Mesodermal cell (in vitro differentiated cells): ENCODE measurements at regions not wholly inside any gene's neighbourhood (a gene's known extent, or its start where the extent isn't known, plus 50 kb on each side); places are given as distances from the start of the nearest gene placed in this dataset.

ENCODE experiments used
- H3K27ac ChIP-seq: 2 replicates; pipeline ENCODE4 v1.7.0; 2013; ENCODE audit warnings: mild to moderate bottlenecking, low read depth, low read length, moderate library complexity; ENCODE audit not compliant: severe bottlenecking
- H3K36me3 ChIP-seq: 2 replicates; pipeline ENCODE4 v1.7.1; 2013; ENCODE audit warnings: mild to moderate bottlenecking, low read length, moderate library complexity; ENCODE audit not compliant: control insufficient read depth, insufficient read depth
- H3K4me1 ChIP-seq: one replicate; pipeline ENCODE4 v1.7.1; 2013; ENCODE audit warnings: mild to moderate bottlenecking, low read length; ENCODE audit not compliant: insufficient read depth, control insufficient read depth, poor library complexity, severe bottlenecking
- H3K4me3 ChIP-seq: 2 replicates; pipeline ENCODE4 v1.7.0; 2013; ENCODE audit warnings: low read length, control low read depth, mild to moderate bottlenecking; ENCODE audit not compliant: insufficient read depth, poor library complexity, severe bottlenecking; ENCODE audit errors: extremely low read depth
- H3K9me3 ChIP-seq: 2 replicates; pipeline ENCODE4 v1.7.1; 2013; ENCODE audit warnings: mild to moderate bottlenecking, low read length, moderate library complexity; ENCODE audit not compliant: control insufficient read depth
- WGBS, 2 experiments: methylation state at CpG; one replicate each; pipeline ENCODE4 v1.1.5; 2013; ENCODE audit warnings: missing lambda C conversion rate in 2 of 2; ENCODE audit not compliant: insufficient coverage in 2 of 2; 5-methylcytosine and 5-hydroxymethylcytosine counted together

DNA sequence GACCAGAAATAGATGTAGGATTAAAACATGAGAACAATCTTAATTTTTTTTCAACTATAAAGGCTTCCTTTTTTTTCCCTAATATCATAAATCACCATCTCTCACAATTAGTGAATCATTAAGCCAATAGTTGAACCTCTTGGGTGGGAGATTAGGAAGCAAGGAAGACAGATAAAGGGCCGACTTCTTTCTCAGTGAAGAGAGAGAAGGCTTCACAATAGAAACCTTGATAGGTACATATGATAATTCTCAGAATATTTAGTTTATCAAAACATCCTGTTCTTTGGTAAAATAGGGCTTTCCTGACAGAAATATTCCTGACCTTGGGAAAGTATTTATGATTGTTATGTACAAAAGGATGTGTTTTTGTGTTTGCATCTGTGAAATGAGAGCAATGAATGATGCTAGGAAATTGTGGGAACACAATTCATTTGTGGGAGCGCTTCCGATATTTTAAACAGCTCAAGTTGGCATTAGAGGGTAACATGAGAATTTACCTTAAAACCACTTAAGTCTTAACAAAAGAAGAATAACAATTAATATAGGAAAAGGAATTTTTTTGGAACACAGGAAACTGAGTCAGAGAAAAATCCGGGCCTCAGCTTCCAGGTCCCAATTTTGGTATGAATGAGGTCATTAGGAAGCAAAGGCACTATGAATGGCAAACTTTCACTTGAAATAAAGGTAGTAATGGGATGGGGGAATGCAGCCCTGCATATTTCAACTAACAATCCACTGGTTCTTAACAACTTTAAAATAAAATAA lies 263.2 kb upstream of the TGFBR2 start:
- Histone ChIP-seq H3K27ac (peak overlapping the region; percentile 11), H3K4me3 (no peak overlapping the region), H3K36me3 (no peaks in the 10 kb centered on the region), H3K4me1 (peaks cover 39% of the 10 kb centered on the region), H3K9me3 (no peaks in the 10 kb centered on the region)
- no CpG with 5 or more reads among the region's 4 CpGs for WGBS, 2 experiments

DNA sequence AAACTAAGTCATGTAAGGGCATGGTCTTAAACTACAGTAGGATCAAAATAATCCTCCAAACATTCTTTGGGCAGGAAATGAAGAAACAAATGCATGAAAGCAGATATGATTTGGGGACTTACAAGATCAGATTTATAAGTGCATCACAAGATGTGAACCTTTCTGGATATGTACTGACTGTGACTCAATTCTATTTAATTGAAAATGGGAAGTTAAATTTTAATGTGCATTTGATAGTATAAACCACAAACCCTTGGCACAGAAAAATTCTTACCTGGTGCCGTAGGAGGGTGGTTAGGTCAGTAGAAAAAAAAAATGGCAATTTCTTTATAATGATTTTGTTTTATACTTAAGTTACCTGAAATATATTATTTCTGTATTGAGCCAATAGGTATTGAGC lies 262.5 kb upstream of the TGFBR2 start:
- Histone ChIP-seq H3K36me3 (no peaks in the 10 kb centered on the region), H3K4me1 (peaks cover 39% of the 10 kb centered on the region)
- WGBS, 2 experiments, result no CpG with 5 or more reads among the region's 1 CpG

DNA sequence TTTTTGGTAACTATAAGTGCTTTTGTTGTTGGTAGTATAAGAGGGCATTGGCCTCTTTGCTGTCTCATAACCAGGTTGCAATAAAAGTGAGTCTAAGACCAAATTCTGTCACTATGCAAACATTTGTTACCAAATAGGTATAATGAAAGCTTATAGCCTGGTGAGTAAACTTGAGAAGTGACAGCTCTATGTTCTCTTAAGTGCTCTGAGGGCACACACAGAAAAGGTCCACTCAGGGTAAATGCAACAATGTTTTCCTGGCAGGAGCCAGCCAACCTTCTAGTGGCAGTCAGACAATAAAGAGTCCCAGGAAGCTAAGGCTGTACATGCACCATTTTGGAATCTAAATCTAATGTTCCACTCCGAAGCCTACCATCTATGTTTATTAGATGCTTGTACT lies 262.1 kb upstream of the TGFBR2 start:
- Histone ChIP-seq H3K9me3 (no peaks in the 10 kb centered on the region), H3K27ac (no peak overlapping the region), H3K4me3 (no peak overlapping the region), H3K36me3 (no peaks in the 10 kb centered on the region), H3K4me1 (peaks cover 40% of the 10 kb centered on the region)
- no CpG with 5 or more reads among the region's 1 CpG for WGBS, 2 experiments

More for the DNA sequence above, 262.5 kb upstream of the TGFBR2 start:
- H3K9me3 ChIP-seq, result no peaks in the 10 kb centered on the region
- no peak overlapping the region for H3K27ac ChIP-seq
- no peak overlapping the region for H3K4me3 ChIP-seq

DNA sequence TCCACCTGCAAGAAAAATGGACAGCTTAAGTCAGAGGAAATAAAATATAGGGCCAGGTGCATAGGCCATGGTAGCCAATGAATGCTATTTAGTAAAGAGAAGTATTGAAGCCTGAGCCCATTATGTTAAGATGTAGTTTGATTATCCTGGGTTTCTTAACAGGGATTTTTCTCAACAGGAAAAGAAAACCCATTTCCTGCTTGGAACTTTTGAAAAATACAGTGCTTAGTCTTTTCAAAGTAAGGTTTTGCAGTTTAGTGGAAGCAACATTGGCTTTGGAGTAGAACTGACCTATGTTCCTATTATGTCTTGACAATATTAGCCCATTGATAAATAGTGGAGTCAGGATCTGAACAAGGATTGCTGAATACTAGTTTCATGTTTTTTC lies 259.5 kb upstream of the TGFBR2 start:
- no peaks in the 10 kb centered on the region for H3K9me3 ChIP-seq
- H3K4me1 ChIP-seq, result peaks cover 47% of the 10 kb centered on the region
- H3K4me3 ChIP-seq, result no peak overlapping the region
- no peaks in the 10 kb centered on the region for H3K36me3 ChIP-seq
- peak overlapping the region; percentile 33 for H3K27ac ChIP-seq

DNA sequence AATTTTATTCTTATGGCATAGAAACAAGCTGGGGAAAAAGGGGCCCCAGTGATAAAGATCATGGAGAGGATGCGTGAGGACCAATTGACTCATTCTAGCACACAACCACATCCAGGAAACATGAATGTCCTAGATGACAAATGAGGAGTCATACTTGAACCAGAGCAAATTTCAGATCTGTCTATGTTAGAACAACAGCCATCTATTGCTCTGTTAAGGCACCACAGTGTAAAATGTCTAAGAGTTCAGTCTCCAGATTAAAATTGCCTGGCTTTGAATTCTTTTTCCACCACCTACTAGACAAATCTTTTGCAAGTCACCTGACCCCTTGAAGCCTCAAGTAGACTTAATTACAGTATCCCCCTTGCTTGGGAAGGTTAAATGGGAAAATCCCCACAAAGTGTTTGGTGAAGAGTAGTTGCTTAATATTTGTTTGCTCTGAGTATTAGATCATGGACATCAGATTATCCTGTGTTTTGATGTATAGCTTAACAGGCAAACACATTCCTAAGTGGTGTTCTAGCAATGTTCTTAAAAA lies 258.7 kb upstream of the TGFBR2 start:
- Histone ChIP-seq H3K27ac (peak overlapping the region; percentile 24), H3K4me3 (no peak overlapping the region), H3K4me1 (peaks cover 44% of the 10 kb centered on the region), H3K36me3 (no peaks in the 10 kb centered on the region), H3K9me3 (no peaks in the 10 kb centered on the region)
- 50% methylated on average over 1 of the region's 1 CpG; no CpG with 5 or more reads in 1 of the 2 experiments for whole genome bisulfite sequencing, 2 experiments

DNA sequence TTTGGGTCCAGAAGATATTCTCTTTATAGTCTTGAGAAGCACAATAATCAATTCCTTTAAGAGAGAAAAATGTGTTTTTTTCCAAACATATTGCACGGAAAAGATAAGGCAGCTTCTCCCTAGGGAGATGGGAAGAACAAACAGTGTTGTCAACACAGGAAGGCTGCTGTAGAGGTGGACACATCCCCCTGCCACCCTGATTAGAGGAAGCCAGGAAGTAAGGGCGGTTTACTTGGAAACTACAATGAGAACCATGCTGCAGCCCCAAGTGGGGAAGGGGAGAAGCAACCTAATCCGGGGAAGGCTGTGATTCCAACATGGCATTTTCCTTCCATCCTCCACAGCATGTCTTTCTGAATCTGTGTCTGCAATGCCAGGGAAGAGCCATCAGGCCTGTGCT lies 256.9 kb upstream of the TGFBR2 start:
- no peaks in the 10 kb centered on the region for H3K9me3 ChIP-seq

DNA sequence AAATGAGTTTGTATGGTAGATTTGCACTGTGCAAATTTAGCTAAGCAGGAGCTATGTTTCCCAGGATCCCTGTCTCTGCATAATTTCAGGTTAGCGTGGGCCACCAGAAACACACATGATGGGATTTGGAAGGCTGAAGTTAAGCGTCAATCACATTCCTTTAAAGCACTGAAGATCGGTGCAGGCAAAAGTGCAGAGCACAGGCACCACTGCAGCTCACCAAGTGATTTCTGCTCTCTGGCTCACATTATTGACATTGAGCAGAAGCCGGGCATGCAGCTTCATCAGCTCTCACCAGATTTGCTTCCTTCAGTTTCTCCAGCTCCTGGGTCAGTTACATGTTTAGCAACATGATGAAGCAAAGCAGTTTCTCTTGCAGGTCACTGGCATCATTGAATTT lies 256.4 kb upstream of the TGFBR2 start:
- Histone ChIP-seq H3K9me3 (no peaks in the 10 kb centered on the region), H3K4me1 (peaks cover 34% of the 10 kb centered on the region), H3K27ac (peak overlapping the region; percentile 39), H3K4me3 (no peak overlapping the region), H3K36me3 (no peaks in the 10 kb centered on the region)
- 70 to 83% methylated on average over 4 of the region's 4 CpGs for WGBS, 2 experiments

More for the DNA sequence above, 256.9 kb upstream of the TGFBR2 start:
- no peaks in the 10 kb centered on the region for H3K36me3 ChIP-seq
- H3K4me1 ChIP-seq, result peaks cover 34% of the 10 kb centered on the region
- WGBS, 2 experiments, result 80% methylated on average over 1 of the region's 3 CpGs; no CpG with 5 or more reads in 1 of the 2 experiments
- no peak overlapping the region for H3K4me3 ChIP-seq
- peak overlapping the region; percentile 39 for H3K27ac ChIP-seq

DNA sequence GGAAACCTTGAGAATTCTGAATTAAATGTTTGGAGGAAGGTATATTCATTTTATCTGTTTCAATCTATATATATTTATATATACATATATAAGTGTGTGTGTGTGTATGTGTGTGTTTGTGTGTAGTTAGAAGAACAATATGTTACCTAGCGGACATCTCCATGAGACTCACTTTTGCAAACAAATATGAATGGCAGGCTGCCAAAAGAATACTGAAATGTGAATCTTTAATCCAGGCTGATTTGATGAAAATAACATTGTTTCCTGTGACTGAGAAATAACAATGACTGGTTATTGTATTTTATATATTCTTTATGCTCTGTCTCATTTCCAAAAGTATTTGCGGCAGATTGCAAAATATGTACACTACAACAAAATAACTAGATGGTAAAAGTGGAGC lies 255.5 kb upstream of the TGFBR2 start:
- peaks cover 29% of the 10 kb centered on the region for H3K4me1 ChIP-seq
- no CpG with 5 or more reads among the region's 2 CpGs for WGBS, 2 experiments
- H3K9me3 ChIP-seq, result no peaks in the 10 kb centered on the region
- H3K4me3 ChIP-seq, result no peak overlapping the region
- H3K36me3 ChIP-seq, result no peaks in the 10 kb centered on the region
- no peak overlapping the region for H3K27ac ChIP-seq

DNA sequence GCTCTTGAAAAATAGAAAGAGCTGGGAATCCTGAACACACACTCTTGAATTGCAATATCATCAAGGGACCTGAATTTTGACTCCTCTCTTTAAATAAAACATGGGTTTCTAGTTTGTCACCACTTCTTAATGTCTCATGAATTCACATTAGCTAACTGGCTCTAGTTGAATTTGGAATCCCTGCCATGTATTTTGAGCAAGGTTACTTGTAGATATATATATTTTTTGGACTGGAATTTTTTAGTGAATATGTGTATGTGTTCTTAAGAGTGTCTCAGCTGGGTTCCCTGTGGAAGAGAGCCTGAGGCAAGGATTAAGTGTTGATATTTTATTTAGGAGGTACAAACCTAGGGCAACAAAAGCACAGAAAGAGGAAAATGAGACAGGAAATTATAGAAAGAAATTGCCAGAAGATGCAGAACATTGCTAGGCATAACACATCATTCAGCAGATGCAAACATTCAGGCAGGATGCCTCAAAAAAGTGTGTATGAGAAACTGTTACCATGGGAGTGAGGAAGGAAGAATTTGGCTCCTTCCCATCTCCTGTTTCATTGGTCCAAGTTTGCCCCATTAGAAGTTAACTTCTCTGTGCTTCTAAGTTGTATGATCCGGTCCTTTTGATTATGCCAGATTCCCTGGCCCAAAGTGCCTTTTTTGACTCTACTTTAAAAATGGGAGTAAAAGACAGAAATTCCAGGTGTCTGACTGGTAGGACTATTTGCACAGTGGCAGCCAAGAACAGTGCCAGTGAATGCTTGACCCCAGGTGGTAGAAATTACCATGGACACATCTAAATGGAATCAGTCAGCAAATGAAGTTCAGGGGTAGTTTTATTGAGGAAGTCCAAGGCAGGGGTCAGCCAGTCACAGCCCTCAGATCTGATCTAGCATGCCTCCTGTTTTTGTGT lies 253.7 kb upstream of the TGFBR2 start:
- H3K4me3 ChIP-seq, result no peak overlapping the region
- no peak overlapping the region for H3K27ac ChIP-seq
- no peaks in the 10 kb centered on the region for H3K36me3 ChIP-seq
- H3K4me1 ChIP-seq, result peaks cover 14% of the 10 kb centered on the region
- WGBS, 2 experiments, result 100% methylated on average over 1 of the region's 1 CpG; no CpG with 5 or more reads in 1 of the 2 experiments
- no peaks in the 10 kb centered on the region for H3K9me3 ChIP-seq

DNA sequence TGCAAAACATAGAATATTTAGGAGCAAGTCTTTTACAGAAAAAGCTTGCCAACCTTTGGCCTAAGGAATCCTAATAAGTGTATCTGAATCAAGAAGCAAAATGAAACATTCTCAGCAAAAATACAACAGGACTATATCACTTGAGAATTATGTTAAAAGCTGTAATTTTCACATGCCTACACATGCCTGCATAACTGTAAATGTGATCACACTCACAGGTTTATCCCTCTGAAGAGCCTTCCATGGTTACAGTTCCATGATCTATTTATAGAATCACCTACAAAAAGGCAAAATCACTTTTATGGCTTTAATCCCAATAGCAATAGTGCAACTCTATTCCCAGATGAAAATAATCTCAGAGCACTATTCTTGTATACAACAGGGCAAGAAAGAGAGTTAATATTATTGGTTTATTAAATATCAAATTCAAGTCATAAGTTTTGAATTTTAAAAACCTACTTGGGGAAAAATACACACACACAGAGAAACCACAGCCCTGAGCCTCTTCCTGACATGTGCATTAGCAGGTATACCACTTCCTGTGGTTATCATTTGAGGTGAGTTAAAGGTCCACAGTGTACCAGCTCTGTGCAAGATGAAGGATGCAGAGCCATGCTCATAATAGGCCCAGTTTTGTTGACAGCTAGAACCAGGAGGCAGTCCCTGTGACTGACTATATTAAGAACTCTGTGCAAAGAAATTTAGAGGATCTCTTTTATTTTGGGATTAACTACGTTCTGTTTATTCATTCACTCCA lies 252.5 kb upstream of the TGFBR2 start:
- H3K27ac ChIP-seq, result no peak overlapping the region
- H3K36me3 ChIP-seq, result no peaks in the 10 kb centered on the region
- H3K4me3 ChIP-seq, result no peak overlapping the region
- no CpG with 5 or more reads among the region's 1 CpG for WGBS, 2 experiments
- H3K4me1 ChIP-seq, result peaks cover 8% of the 10 kb centered on the region
- no peaks in the 10 kb centered on the region for H3K9me3 ChIP-seq
